HL-60 (cell line): ENCODE measurements at regions not wholly inside any gene's neighbourhood (a gene's known extent, or its start where the extent isn't known, plus 50 kb on each side); places are given as distances from the start of the nearest gene placed in this dataset.

Experiments
- DNase-seq, 2 experiments: peaks; one replicate each; pipeline ENCODE4 v3.0.0-alpha.2; 2010 to 2020; ENCODE audit warnings: low read depth in 1 of 2, low spot score in 1 of 2
- H3K27ac ChIP-seq: fragments of 250-450 bp; sonication (Bioruptor Pico); replicated peaks from 2 replicates; pipeline ENCODE4 v1.5.1; 2020; ENCODE audit warnings: mild to moderate bottlenecking, moderate library complexity
- H3K27me3 ChIP-seq: fragments of 250-450 bp; sonication (Bioruptor Pico); 2 replicates; pipeline ENCODE4 v1.5.1; 2021; ENCODE audit warnings: mild to moderate bottlenecking, moderate library complexity; ENCODE audit not compliant: insufficient read depth, poor library complexity, severe bottlenecking
- H3K4me3 ChIP-seq: replicated peaks from 2 replicates; pipeline ENCODE4 v1.5.1; 2011; ENCODE audit warnings: mild to moderate bottlenecking, control low read depth, low read length; ENCODE audit not compliant: insufficient read depth
- CTCF ChIP-seq: IDR thresholded peaks from one replicate; pipeline ENCODE4 v1.5.1; 2011; ENCODE audit warnings: low read length, control low read depth, inconsistent platforms; ENCODE audit not compliant: insufficient read depth
- GABPA ChIP-seq: IDR thresholded peaks from 2 replicates; pipeline ENCODE4 v1.6.1; 2012; ENCODE audit warnings: low read depth
- POLR2AphosphoS5 ChIP-seq: IDR thresholded peaks from 2 replicates; pipeline ENCODE4 v1.6.1; 2012; ENCODE audit warnings: low read depth
- REST ChIP-seq: IDR thresholded peaks from 2 replicates; pipeline ENCODE4 v1.6.1; 2012; ENCODE audit warnings: low read depth; ENCODE audit not compliant: insufficient replicate concordance
- SPI1 ChIP-seq: IDR thresholded peaks from 2 replicates; pipeline ENCODE4 v1.6.1; 2012; ENCODE audit warnings: low read depth, mild to moderate bottlenecking, borderline replicate concordance

DNA sequence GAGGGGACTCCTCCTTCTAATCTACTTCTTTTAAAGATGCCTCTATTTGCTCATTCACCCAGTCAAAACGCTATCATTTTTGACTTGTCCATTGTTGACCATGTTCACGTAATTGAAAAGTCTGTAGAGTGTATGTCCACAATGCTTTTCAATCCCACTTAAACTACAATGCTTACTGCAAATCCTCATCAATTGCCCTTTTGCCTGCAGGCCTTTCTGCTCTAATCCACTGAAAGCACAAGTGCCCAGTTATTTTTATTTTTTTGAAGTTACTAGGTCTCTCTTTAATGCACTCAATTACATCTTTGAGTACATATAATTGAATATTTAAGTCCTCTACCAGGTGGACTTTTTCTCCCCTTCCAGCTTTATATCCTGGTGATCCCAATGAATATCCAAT is 437.4 kb downstream of the PDGFC start:
- no peak for DNase-seq
- TF ChIP-seq POLR2AphosphoS5: no peak
- TF ChIP-seq REST: no peak
- TF ChIP-seq SPI1: no peak
- TF ChIP-seq CTCF: no peak
- TF ChIP-seq GABPA: no peak
- Histone ChIP-seq H3K4me3 (no peak overlapping the region), H3K27me3 (no peaks in the 10 kb centered on the region), H3K27ac (no peak overlapping the region)

- no peak overlapping the region for H3K4me3 ChIP-seq
- no peak for DNase-seq
- H3K27me3 ChIP-seq: no peaks in the 10 kb centered on the region
- TF ChIP-seq GABPA (no peak), SPI1 (no peak), CTCF (no peak), REST (no peak), POLR2AphosphoS5 (no peak)
- no peak overlapping the region for H3K27ac ChIP-seq
Observed at GRCh38 chr4:156528216-156528615, 443.4 kb downstream of the PDGFC start.

DNA sequence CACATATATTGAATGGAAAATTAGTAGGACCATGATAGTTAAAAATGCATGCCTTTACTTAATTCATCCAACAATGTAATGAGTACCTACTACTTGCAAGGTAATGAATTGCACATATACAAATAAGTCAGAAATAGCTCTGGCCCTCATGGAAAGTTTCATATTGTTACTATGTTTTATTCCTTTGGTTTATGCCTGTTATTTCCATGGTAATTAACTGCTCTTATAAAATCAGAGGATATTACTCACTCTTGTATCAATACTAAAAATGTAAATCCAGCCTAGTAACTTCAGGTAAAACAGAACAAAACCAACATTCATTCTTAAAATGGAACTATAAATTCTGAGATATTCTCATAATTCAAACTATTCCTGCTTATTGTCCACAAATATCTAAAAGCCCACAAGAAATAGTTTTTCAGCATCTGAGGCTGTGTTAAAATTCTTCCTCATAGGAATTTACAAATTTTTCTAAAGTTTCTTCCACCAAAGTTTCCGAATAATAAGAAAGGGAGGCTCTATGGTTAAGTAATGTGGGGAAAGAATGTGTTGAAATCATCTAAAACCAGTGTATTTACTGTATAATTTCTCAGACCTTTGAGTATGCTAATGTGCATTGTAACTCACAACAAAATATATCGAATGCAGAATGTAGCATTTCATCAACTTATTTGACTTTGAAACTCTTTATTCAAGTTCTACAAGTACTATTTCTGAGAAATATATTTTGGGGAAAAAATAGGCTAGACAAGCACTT is 444.2 kb downstream of the PDGFC start:
- TF ChIP-seq POLR2AphosphoS5 (no peak), REST (no peak), SPI1 (no peak), GABPA (no peak), CTCF (no peak)
- H3K27me3 ChIP-seq: no peaks in the 10 kb centered on the region
- no peak overlapping the region for H3K27ac ChIP-seq
- no peak overlapping the region for H3K4me3 ChIP-seq
- no peak for DNase-seq
